CD4-positive, alpha-beta T cell (primary cell): ENCODE measurements at regions not wholly inside any gene's neighbourhood (a gene's known extent, or its start where the extent isn't known, plus 50 kb on each side); places are given as distances from the start of the nearest gene placed in this dataset.

Experiments used
- ATAC-seq: fragments of 200-7000 bp; cut with Tn5 transposase; one replicate; pipeline ENCODE4 v1.10.0; 2022; ENCODE audit warnings: mild to moderate bottlenecking; ENCODE audit not compliant: poor library complexity
- CTCF ChIA-PET: fragments of 350-600 bp; sonication (Branson Sonifier 250); formaldehyde crosslinking; loops from one replicate; lab custom pipeline; 2021; ENCODE audit warnings: antibody characterized with exemption, inconsistent platforms; lab: Charles Lee
- POLR2A ChIA-PET: fragments of 350-600 bp; sonication (Branson Sonifier 250); formaldehyde crosslinking; loops from one replicate; lab custom pipeline; 2021; ENCODE audit warnings: antibody characterized with exemption, inconsistent platforms; lab: Charles Lee
- DNase-seq, 14 experiments: peaks; one replicate each; pipeline ENCODE4 v3.0.0-alpha.2; 2013 to 2020; ENCODE audit warnings: mixed read lengths in 2 of 14
- H3K27ac ChIP-seq, 2 donors: one replicate each; pipeline versions ENCODE4 v1.5.1 to v1.7.0; 2013; ENCODE audit warnings: low read length in 2 of 2, low read depth in 1 of 2, mild to moderate bottlenecking in 1 of 2
- H3K27me3 ChIP-seq, 2 experiments: 1 replicate in 1 of 2; 2 replicates in 1 of 2; pipeline versions ENCODE4 v1.6.1 to v1.7.0; 2013; ENCODE audit warnings: low read length in 2 of 2, control low read depth in 1 of 2, mild to moderate bottlenecking in 1 of 2, moderate library complexity in 1 of 2; ENCODE audit not compliant: insufficient read depth in 2 of 2, control insufficient read depth in 1 of 2
- H3K36me3 ChIP-seq: one replicate; pipeline ENCODE4 v1.6.1; 2013; ENCODE audit warnings: low read length, control low read depth; ENCODE audit not compliant: insufficient read depth
- H3K4me1 ChIP-seq: one replicate; pipeline ENCODE4 v1.6.1; 2013; ENCODE audit warnings: low read length, control low read depth; ENCODE audit not compliant: insufficient read depth
- H3K4me3 ChIP-seq: one replicate; pipeline ENCODE4 v1.5.1; 2013; ENCODE audit warnings: mild to moderate bottlenecking, low read length, moderate library complexity
- H3K9me3 ChIP-seq, 2 experiments: 1 replicate in 1 of 2; 2 replicates in 1 of 2; pipeline versions ENCODE4 v1.6.1 to v1.7.0; 2013; ENCODE audit warnings: low read length in 2 of 2, mild to moderate bottlenecking in 2 of 2, control low read depth in 1 of 2, moderate library complexity in 1 of 2; ENCODE audit not compliant: control insufficient read depth in 1 of 2, insufficient read depth in 1 of 2
- H3K27ac Mint-ChIP-seq: one replicate; pipeline ENCODE4 v1.8.0; 2020; ENCODE audit warnings: mixed read lengths
- H3K27me3 Mint-ChIP-seq: one replicate; pipeline ENCODE4 v1.8.0; 2021; ENCODE audit warnings: mixed read lengths
- H3K36me3 Mint-ChIP-seq: one replicate; pipeline ENCODE4 v1.8.0; 2021; ENCODE audit warnings: low read depth, mixed read lengths
- H3K4me1 Mint-ChIP-seq: one replicate; pipeline ENCODE4 v1.8.0; 2021; ENCODE audit warnings: low read depth, mixed read lengths
- H3K4me3 Mint-ChIP-seq: one replicate; pipeline ENCODE4 v1.8.0; 2020; ENCODE audit warnings: mild to moderate bottlenecking, mixed read lengths
- H3K9me3 Mint-ChIP-seq: one replicate; pipeline ENCODE4 v1.8.0; 2020; ENCODE audit warnings: mixed read lengths
- CTCF ChIP-seq: fragments of 200-600 bp; IDR thresholded peaks from one replicate; pipeline ENCODE4 v1.8.0; 2022; ENCODE audit warnings: antibody characterized with exemption, mild to moderate bottlenecking
- intact Hi-C, 2 experiments: fragments of 100-400 bp; cut with DNase I in 1 of 2; cut with micrococcal nuclease in 1 of 2; formaldehyde crosslinking; loops; one replicate each; pipeline versions ENCODE4 v1.15.1 to v1.9.0; 2023 to 2025; cut with DNase I, micrococcal nuclease

DNA sequence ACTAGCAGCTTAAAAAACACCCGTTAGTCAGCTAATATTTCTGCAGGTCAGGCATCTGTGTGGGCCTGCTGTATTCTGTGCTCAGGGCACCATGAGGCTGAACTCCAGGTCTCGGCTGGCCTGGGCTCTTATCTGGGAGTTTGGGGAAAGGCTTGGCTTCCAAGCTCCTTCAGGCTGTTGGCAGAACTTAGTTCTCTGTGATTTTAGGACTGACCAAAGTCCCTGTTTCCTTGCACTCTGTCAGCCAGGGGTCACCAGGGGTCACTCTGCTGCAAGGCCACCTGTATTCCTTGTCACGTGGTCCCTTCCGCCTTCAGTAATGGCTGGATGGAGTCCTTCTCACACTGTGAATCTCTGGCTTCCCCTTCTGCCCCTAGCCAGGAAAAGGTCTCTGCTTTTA lies 586.4 kb downstream of the AACS start:
- no peak overlapping the region for H3K4me3 ChIP-seq
- H3K36me3 Mint-ChIP-seq, result no peaks in the 10 kb centered on the region
- no peak overlapping the region for H3K27ac Mint-ChIP-seq
- no peak for ATAC-seq
- no peak overlapping the region for H3K4me3 Mint-ChIP-seq
- H3K27ac ChIP-seq, result no peak overlapping the region
- DNase-seq, result no peak
- intact Hi-C loops, result no loop called here
- no peaks in the 10 kb centered on the region for H3K27me3 Mint-ChIP-seq
- no peak for TF ChIP-seq CTCF
- H3K4me1 ChIP-seq, result no peaks in the 10 kb centered on the region
- peaks cover 0 to 4% of the 10 kb centered on the region in 2 experiments for H3K9me3 ChIP-seq
- H3K4me1 Mint-ChIP-seq, result no peaks in the 10 kb centered on the region
- H3K27me3 ChIP-seq, result no peaks in the 10 kb centered on the region
- H3K36me3 ChIP-seq, result no peaks in the 10 kb centered on the region
- no peaks in the 10 kb centered on the region for H3K9me3 Mint-ChIP-seq
- POLR2A ChIA-PET, result no interaction called here
- CTCF ChIA-PET, result no interaction called here

GRCh38 chr12:125652681-125653080 lies 587.4 kb downstream of the AACS start:
- CTCF ChIA-PET, result no interaction called here
- DNase-seq, result no peak
- intact Hi-C loops, result no loop called here
- no peak for TF ChIP-seq CTCF
- POLR2A ChIA-PET, result no interaction called here
- H3K4me3 Mint-ChIP-seq, result no peak overlapping the region
- Histone ChIP-seq H3K36me3 (no peaks in the 10 kb centered on the region), H3K4me1 (no peaks in the 10 kb centered on the region), H3K9me3 (peaks cover 0 to 4% of the 10 kb centered on the region in 2 experiments), H3K27me3 (no peaks in the 10 kb centered on the region), H3K4me3 (no peak overlapping the region), H3K27ac (no peak overlapping the region)
- no peaks in the 10 kb centered on the region for H3K4me1 Mint-ChIP-seq
- H3K27ac Mint-ChIP-seq, result no peak overlapping the region
- no peaks in the 10 kb centered on the region for H3K9me3 Mint-ChIP-seq
- H3K36me3 Mint-ChIP-seq, result no peaks in the 10 kb centered on the region
- H3K27me3 Mint-ChIP-seq, result no peaks in the 10 kb centered on the region
- ATAC-seq, result no peak

DNA sequence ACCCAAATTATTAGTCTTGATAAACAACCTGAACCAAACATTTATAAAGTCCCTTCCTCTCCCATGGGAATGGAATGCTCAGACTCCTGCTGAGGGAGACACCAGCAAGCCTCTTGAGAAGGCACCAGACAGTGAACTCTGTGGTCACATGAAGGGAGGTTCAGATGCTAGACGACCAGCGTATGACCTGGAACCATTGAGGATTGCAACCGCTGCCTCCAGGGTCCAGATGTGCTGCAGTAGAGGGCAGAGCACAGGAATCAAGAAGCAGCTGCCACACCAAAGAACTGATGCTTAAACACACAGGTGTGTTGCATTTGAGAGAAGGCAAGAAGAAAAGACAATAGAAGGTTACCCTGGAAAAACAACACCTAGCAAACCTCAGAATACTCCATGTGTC lies 592.4 kb downstream of the AACS start:
- no peaks in the 10 kb centered on the region for H3K27me3 Mint-ChIP-seq
- no peaks in the 10 kb centered on the region for H3K9me3 Mint-ChIP-seq
- DNase-seq (no peak), ATAC-seq (no peak)
- H3K4me1 Mint-ChIP-seq, result no peaks in the 10 kb centered on the region
- TF ChIP-seq CTCF, result no peak
- no peaks in the 10 kb centered on the region for H3K36me3 Mint-ChIP-seq
- no peak overlapping the region for H3K4me3 Mint-ChIP-seq
- H3K4me1 ChIP-seq, result no peaks in the 10 kb centered on the region
- H3K27ac Mint-ChIP-seq, result no peak overlapping the region
- intact Hi-C loops, result no loop called here
- no peaks in the 10 kb centered on the region for H3K36me3 ChIP-seq
- H3K27ac ChIP-seq, result no peak overlapping the region
- H3K9me3 ChIP-seq, result no peaks in the 10 kb centered on the region
- ChIA-PET POLR2A (no interaction called here), CTCF (no interaction called here)
- no peak overlapping the region for H3K4me3 ChIP-seq
- no peaks in the 10 kb centered on the region for H3K27me3 ChIP-seq
